ENCODE measurements at regions not wholly inside any gene's neighbourhood (a gene's known extent, or its start where the extent isn't known, plus 50 kb on each side); places are given as distances from the start of the nearest gene placed in this dataset.
"Not testable (repeated sequence)": the region's sequence is repeated elsewhere in the genome, so short reads cannot be mapped to it uniquely, and the experiment has no call there.

GRCh38 chr7:142523821-142524460 is 225.3 kb upstream of the PRSS1 start:
- Histone ChIP-seq H3K4me3 (ENCODE audit: low read depth in 1 of 2, low read length in 1 of 2) (no peak overlapping the region), H3K9me3 (no peaks in the 10 kb centered on the region), H3K4me1 (ENCODE audit: control insufficient read depth in 1 of 2, insufficient read depth in 1 of 2, low read depth in 1 of 2, low read length in 1 of 2) (no peaks in the 10 kb centered on the region), H3K36me3 (no peaks in the 10 kb centered on the region), H3K27ac (no peak overlapping the region), H3K27me3 (no peaks in the 10 kb centered on the region)
- TF ChIP-seq CTCF (IDR thresholded peaks at IDR 0.05), result no peak

- TF ChIP-seq CTCF (IDR thresholded peaks at IDR 0.05), result no peak
- H3K36me3 ChIP-seq, result no peaks in the 10 kb centered on the region
- H3K27ac ChIP-seq, result no peak overlapping the region
- no peaks in the 10 kb centered on the region for H3K27me3 ChIP-seq
- H3K9me3 ChIP-seq, result no peaks in the 10 kb centered on the region
- no peaks in the 10 kb centered on the region for H3K4me1 ChIP-seq (ENCODE audit: control insufficient read depth in 1 of 2, insufficient read depth in 1 of 2, low read depth in 1 of 2, low read length in 1 of 2)
- no peak overlapping the region for H3K4me3 ChIP-seq (ENCODE audit: low read depth in 1 of 2, low read length in 1 of 2)
Observed at GRCh38 chr7:142522735-142523134, 226.5 kb upstream of the PRSS1 start.

GRCh38 chr7:142520885-142521284 is 228.4 kb upstream of the PRSS1 start:
- H3K27me3 ChIP-seq; H3K27ac ChIP-seq; H3K36me3 ChIP-seq; H3K4me3 ChIP-seq (ENCODE audit: low read depth in 1 of 2, low read length in 1 of 2); H3K9me3 ChIP-seq; H3K4me1 ChIP-seq (ENCODE audit: control insufficient read depth in 1 of 2, insufficient read depth in 1 of 2, low read depth in 1 of 2, low read length in 1 of 2): not testable (repeated sequence)

GRCh38 chr7:142520455-142520854 is 228.8 kb upstream of the PRSS1 start:
- not testable (repeated sequence) for H3K27me3 ChIP-seq; H3K36me3 ChIP-seq; H3K4me3 ChIP-seq (ENCODE audit: low read depth in 1 of 2, low read length in 1 of 2); H3K27ac ChIP-seq; H3K9me3 ChIP-seq; H3K4me1 ChIP-seq (ENCODE audit: control insufficient read depth in 1 of 2, insufficient read depth in 1 of 2, low read depth in 1 of 2, low read length in 1 of 2)

GRCh38 chr7:142519079-142520078 is 229.9 kb upstream of the PRSS1 start:
- Histone ChIP-seq H3K27ac (no peak overlapping the region), H3K36me3 (no peaks in the 10 kb centered on the region), H3K4me1 (ENCODE audit: control insufficient read depth in 1 of 2, insufficient read depth in 1 of 2, low read depth in 1 of 2, low read length in 1 of 2) (peaks cover 0 to 6% of the 10 kb centered on the region in 2 experiments), H3K27me3 (no peaks in the 10 kb centered on the region), H3K9me3 (no peaks in the 10 kb centered on the region), H3K4me3 (ENCODE audit: low read depth in 1 of 2, low read length in 1 of 2) (no peak overlapping the region)
- TF ChIP-seq CTCF (IDR thresholded peaks at IDR 0.05), result no peak

- H3K4me3 ChIP-seq (ENCODE audit: low read depth in 1 of 2, low read length in 1 of 2), result no peak overlapping the region
- no peak overlapping the region for H3K27ac ChIP-seq
- peak; percentile 64 for TF ChIP-seq CTCF (IDR thresholded peaks at IDR 0.05)
- no peaks in the 10 kb centered on the region for H3K27me3 ChIP-seq
- no peaks in the 10 kb centered on the region for H3K36me3 ChIP-seq
- H3K4me1 ChIP-seq (ENCODE audit: control insufficient read depth in 1 of 2, insufficient read depth in 1 of 2, low read depth in 1 of 2, low read length in 1 of 2), result peaks cover 0 to 6% of the 10 kb centered on the region in 2 experiments
- no peaks in the 10 kb centered on the region for H3K9me3 ChIP-seq
Observed at GRCh38 chr7:142516038-142516501, 233.2 kb upstream of the PRSS1 start.

- not testable (repeated sequence) for H3K27me3 ChIP-seq; H3K4me1 ChIP-seq (ENCODE audit: control insufficient read depth in 1 of 2, insufficient read depth in 1 of 2, low read depth in 1 of 2, low read length in 1 of 2); H3K9me3 ChIP-seq; H3K4me3 ChIP-seq (ENCODE audit: low read depth in 1 of 2, low read length in 1 of 2); H3K36me3 ChIP-seq; H3K27ac ChIP-seq
Observed at GRCh38 chr7:142514716-142515115, 234.6 kb upstream of the PRSS1 start.

Measured in neutrophil (primary cell).